ENCODE measurements at regions not wholly inside any gene's neighbourhood (a gene's known extent, or its start where the extent isn't known, plus 50 kb on each side); places are given as distances from the start of the nearest gene placed in this dataset.

- no peaks in the 10 kb centered on the region for H3K23me2 ChIP-seq (ENCODE audit: low read depth, low read length)
- 94% methylated on average over 9 of the region's 9 CpGs; no CpG with 5 or more reads in 1 of the 2 experiments for WGBS, 2 experiments (ENCODE audit: extremely low coverage in 1 of 2, insufficient coverage in 1 of 2, insufficient read length in 1 of 2, insufficient replicate concordance in 2 of 2, low coverage in 1 of 2, low lambda C conversion rate in 2 of 2, missing lambda C conversion rate in 1 of 2)
- FAIRE-seq (no peak), DNase-seq (ENCODE audit: low read depth in 1 of 2, low spot score in 2 of 2) (no peak)
- no peak overlapping the region for H4K91ac ChIP-seq (replicated peaks; ENCODE audit: insufficient read length, low read length)
- H3K4me3 ChIP-seq (ENCODE audit: extremely low read depth in 1 of 4, insufficient read depth in 2 of 4, low read depth in 3 of 4, low read length in 4 of 4): no peak overlapping the region
- no peak overlapping the region for H3K4me2 ChIP-seq (ENCODE audit: insufficient read depth in 1 of 2, low read depth in 2 of 2, low read length in 2 of 2)
- no peaks in the 10 kb centered on the region for H4K20me1 ChIP-seq (replicated peaks in 1 of 2; ENCODE audit: control insufficient read depth in 1 of 2, insufficient read depth in 2 of 2, low read length in 2 of 2)
- H4K8ac ChIP-seq (ENCODE audit: extremely low read depth, insufficient read depth, low read length): peak overlapping the region; percentile 51; the same call in 1 of the 2 replicates
- H3K79me2 ChIP-seq (ENCODE audit: control insufficient read depth in 1 of 2, insufficient read depth in 2 of 2, low read length in 2 of 2): no peaks in the 10 kb centered on the region
- no peak overlapping the region for H3K4ac ChIP-seq (replicated peaks; ENCODE audit: insufficient read length, low read depth, low read length)
- H3K4me1 ChIP-seq (replicated peaks in 1 of 4; ENCODE audit: control insufficient read depth in 3 of 4, insufficient read depth in 4 of 4, low read length in 3 of 4): peaks cover 0 to 11% (median 10%) of the 10 kb centered on the region in 4 experiments; a peak in 5 of 7 replicates
- H2AFZ ChIP-seq (ENCODE audit: low read length): no peak overlapping the region
- H2BK15ac ChIP-seq (ENCODE audit: low read length): no peak overlapping the region
- H3K23ac ChIP-seq (ENCODE audit: insufficient read length): no peak overlapping the region
- no peaks in the 10 kb centered on the region for H3K9me3 ChIP-seq (ENCODE audit: insufficient read depth in 2 of 2, low read depth in 1 of 2, low read length in 1 of 2)
- H3K14ac ChIP-seq (ENCODE audit: insufficient read length): no peak overlapping the region
- ChIA-PET POLR2A (ENCODE audit: partially characterized antibody) (no interaction called here), CTCF (ENCODE audit: partially characterized antibody) (interaction anchor here (0.6 to 1.4 kb wide), 5 partner anchors 8 to 456 kb away, joined by 3 to 5 read pairs (median 3); no protein-coding TSS in a partner anchor)
- no peak overlapping the region for H3K27ac ChIP-seq (ENCODE audit: low read depth, low read length)
- no peak overlapping the region for H3K56ac ChIP-seq (replicated peaks; ENCODE audit: insufficient read length, low read depth, low read length)
- no peaks in the 10 kb centered on the region for H3K27me3 ChIP-seq (replicated peaks in 1 of 4; ENCODE audit: control insufficient read depth in 3 of 4, extremely low read depth in 1 of 4, insufficient read depth in 3 of 4, low read length in 3 of 4)
- H3K79me1 ChIP-seq (ENCODE audit: low read depth, low read length): no peaks in the 10 kb centered on the region
- no peak overlapping the region for H3K9ac ChIP-seq (replicated peaks in 1 of 4; ENCODE audit: extremely low read depth in 1 of 4, low read depth in 3 of 4, low read length in 3 of 4)
- H2BK20ac ChIP-seq (ENCODE audit: low read length): no peak overlapping the region
- no peak overlapping the region for H3K18ac ChIP-seq (ENCODE audit: extremely low read depth, low read length)
- no peak overlapping the region for H4K5ac ChIP-seq (ENCODE audit: insufficient read length, low read depth, low read length)
- peak overlapping the region; percentile 53; the same call in 1 of the 2 replicates for H2AK5ac ChIP-seq (ENCODE audit: low read depth, low read length)
- H2BK120ac ChIP-seq (replicated peaks; ENCODE audit: low read depth, low read length): no peak overlapping the region
- no peaks in the 10 kb centered on the region for H3K36me3 ChIP-seq (ENCODE audit: control insufficient read depth in 2 of 4, insufficient read depth in 4 of 4, low read length in 3 of 4)
- no peak overlapping the region for H2BK5ac ChIP-seq (ENCODE audit: low read depth, low read length)
- no peak overlapping the region for H2BK12ac ChIP-seq (ENCODE audit: low read depth, low read length)
- TF ChIP-seq FOSL1 (IDR thresholded peaks at IDR 0.05; ENCODE audit: insufficient read depth, low read depth, low read length): no peak
- TF ChIP-seq MAX (IDR thresholded peaks at IDR 0.05): no peak
- no peak for TF ChIP-seq SIRT6 (IDR thresholded peaks at IDR 0.05; ENCODE audit: low read length)
- no peak for TF ChIP-seq SIN3A (conservative IDR thresholded peaks at IDR 0.05 in 1 of 2, IDR thresholded peaks at IDR 0.05 in 1 of 2; ENCODE audit: low read depth in 1 of 2, low read length in 2 of 2)
- no peak for TF ChIP-seq SIX5 (IDR thresholded peaks at IDR 0.05; ENCODE audit: low read depth, low read length)
- TF ChIP-seq KDM4A (IDR thresholded peaks at IDR 0.05; ENCODE audit: low read depth, low read length, severe bottlenecking): no peak
- TF ChIP-seq SP4 (IDR thresholded peaks at IDR 0.05; ENCODE audit: low read length): no peak
- no peak for TF ChIP-seq SP2 (IDR thresholded peaks at IDR 0.05; ENCODE audit: low read length)
- no peak for TF ChIP-seq TBP (IDR thresholded peaks at IDR 0.05; ENCODE audit: low read depth, low read length)
- TF ChIP-seq BRCA1 (IDR thresholded peaks at IDR 0.05; ENCODE audit: low read depth, low read length): no peak
- no peak for TF ChIP-seq HDAC6 (IDR thresholded peaks at IDR 0.05; ENCODE audit: low read depth, low read length)
- no peak for TF ChIP-seq RBBP5 (IDR thresholded peaks at IDR 0.05; ENCODE audit: borderline replicate concordance, low read depth, low read length)
- TF ChIP-seq BCL11A (IDR thresholded peaks at IDR 0.05; ENCODE audit: low read depth in 2 of 2, low read length in 2 of 2): no peak
- no peak for TF ChIP-seq POLR2A (IDR thresholded peaks at IDR 0.05; ENCODE audit: control extremely low read depth in 1 of 2, low read depth in 2 of 2, low read length in 2 of 2)
- TF ChIP-seq ZNF274 (IDR thresholded peaks at IDR 0.05; ENCODE audit: borderline replicate concordance, extremely low read depth, low read length): no peak
These were observed 352.6 kb upstream of the MYT1L start for GRCh38 chr2:2683606-2684224.

Measured in H1 (cell line).